ENCODE measurements at regions not wholly inside any gene's neighbourhood (a gene's known extent, or its start where the extent isn't known, plus 50 kb on each side); places are given as distances from the start of the nearest gene placed in this dataset.

GRCh38 chr17:77462553-77463497 is 322.1 kb downstream of the SEC14L1 start:
- peak overlapping the region; percentile 25 to 61 for H3K27ac ChIP-seq
- H3K4me1 ChIP-seq, result peaks cover 4 to 12% of the 10 kb centered on the region in 2 donors
- intact Hi-C loops (cut with DNase I; ENCODE audit: low total_unique reads), result no loop called here
- TF ChIP-seq, protein P1, sequence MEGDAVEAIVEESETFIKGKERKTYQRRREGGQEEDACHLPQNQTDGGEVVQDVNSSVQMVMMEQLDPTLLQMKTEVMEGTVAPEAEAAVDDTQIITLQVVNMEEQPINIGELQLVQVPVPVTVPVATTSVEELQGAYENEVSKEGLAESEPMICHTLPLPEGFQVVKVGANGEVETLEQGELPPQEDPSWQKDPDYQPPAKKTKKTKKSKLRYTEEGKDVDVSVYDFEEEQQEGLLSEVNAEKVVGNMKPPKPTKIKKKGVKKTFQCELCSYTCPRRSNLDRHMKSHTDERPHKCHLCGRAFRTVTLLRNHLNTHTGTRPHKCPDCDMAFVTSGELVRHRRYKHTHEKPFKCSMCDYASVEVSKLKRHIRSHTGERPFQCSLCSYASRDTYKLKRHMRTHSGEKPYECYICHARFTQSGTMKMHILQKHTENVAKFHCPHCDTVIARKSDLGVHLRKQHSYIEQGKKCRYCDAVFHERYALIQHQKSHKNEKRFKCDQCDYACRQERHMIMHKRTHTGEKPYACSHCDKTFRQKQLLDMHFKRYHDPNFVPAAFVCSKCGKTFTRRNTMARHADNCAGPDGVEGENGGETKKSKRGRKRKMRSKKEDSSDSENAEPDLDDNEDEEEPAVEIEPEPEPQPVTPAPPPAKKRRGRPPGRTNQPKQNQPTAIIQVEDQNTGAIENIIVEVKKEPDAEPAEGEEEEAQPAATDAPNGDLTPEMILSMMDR (IDR thresholded peaks at IDR 0.05), result no peak
- TF ChIP-seq POLR2A (IDR thresholded peaks at IDR 0.05) (no peak), POLR2AphosphoS5 (IDR thresholded peaks at IDR 0.05) (no peak)
- H3K4me3 ChIP-seq, result no peak overlapping the region
- no peaks in the 10 kb centered on the region for H3K36me3 ChIP-seq
- H3K9me3 ChIP-seq, result no peaks in the 10 kb centered on the region
- no peak for DNase-seq (ENCODE audit: low spot score in 2 of 2)
- H3K27me3 ChIP-seq, result no peaks in the 10 kb centered on the region

DNA sequence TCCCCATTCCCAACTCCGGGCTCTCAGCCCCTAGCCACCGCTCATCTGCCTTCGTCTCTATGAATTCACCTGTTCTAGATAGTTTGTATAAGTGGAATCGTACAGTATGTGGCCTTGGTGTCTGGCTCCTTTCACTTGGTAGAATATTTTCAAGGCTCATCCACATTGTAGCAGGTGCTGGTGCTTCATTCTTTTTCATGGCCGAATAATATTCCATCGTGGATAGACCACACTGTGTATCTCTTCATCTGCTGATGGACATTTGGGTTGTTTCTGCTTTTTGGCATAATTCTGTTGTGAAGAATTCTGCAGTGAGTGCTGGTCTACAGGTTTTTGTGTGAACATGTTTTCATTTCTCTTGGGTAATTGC is 324.2 kb downstream of the SEC14L1 start:
- Histone ChIP-seq H3K4me3 (peak overlapping the region in 1 of 3 donors; percentile 2), H3K36me3 (no peaks in the 10 kb centered on the region), H3K27me3 (no peaks in the 10 kb centered on the region), H3K27ac (peak overlapping the region in 1 of 2 donors; percentile 85), H3K4me1 (peaks cover 4 to 12% of the 10 kb centered on the region in 2 donors), H3K9me3 (no peaks in the 10 kb centered on the region)
- TF ChIP-seq POLR2A (IDR thresholded peaks at IDR 0.05) (no peak), POLR2AphosphoS5 (IDR thresholded peaks at IDR 0.05) (no peak)
- TF ChIP-seq, protein P1 (IDR thresholded peaks at IDR 0.05), result no peak
- DNase-seq (ENCODE audit: low spot score in 2 of 2), result no peak
- intact Hi-C loops (cut with DNase I; ENCODE audit: low total_unique reads), result no loop called here

GRCh38 chr17:77465358-77466041 is 324.7 kb downstream of the SEC14L1 start:
- H3K27ac ChIP-seq, result peak overlapping the region in 1 of 2 donors; percentile 85
- no peaks in the 10 kb centered on the region for H3K36me3 ChIP-seq
- TF ChIP-seq POLR2AphosphoS5 (IDR thresholded peaks at IDR 0.05) (no peak), POLR2A (IDR thresholded peaks at IDR 0.05) (no peak)
- TF ChIP-seq, protein P1 (IDR thresholded peaks at IDR 0.05), result no peak
- DNase-seq (ENCODE audit: low spot score in 2 of 2), result no peak
- peak overlapping the region in 1 of 3 donors; percentile 2 for H3K4me3 ChIP-seq
- peaks cover 4 to 12% of the 10 kb centered on the region in 2 donors for H3K4me1 ChIP-seq
- intact Hi-C loops (cut with DNase I; ENCODE audit: low total_unique reads), result no loop called here
- no peaks in the 10 kb centered on the region for H3K9me3 ChIP-seq
- H3K27me3 ChIP-seq, result no peaks in the 10 kb centered on the region

- peaks cover 5 to 14% of the 10 kb centered on the region in 2 donors for H3K4me1 ChIP-seq
- H3K27me3 ChIP-seq, result no peaks in the 10 kb centered on the region
- H3K9me3 ChIP-seq, result no peaks in the 10 kb centered on the region
Measured at GRCh38 chr17:77466140-77466539, 325.4 kb downstream of the SEC14L1 start.

More at GRCh38 chr17:77466140-77466539, 325.4 kb downstream of the SEC14L1 start:
- no peaks in the 10 kb centered on the region for H3K36me3 ChIP-seq
- intact Hi-C loops (cut with DNase I; ENCODE audit: low total_unique reads), result no loop called here
- TF ChIP-seq, protein P1 (IDR thresholded peaks at IDR 0.05), result no peak
- TF ChIP-seq POLR2AphosphoS5 (IDR thresholded peaks at IDR 0.05), result no peak
- no peak for TF ChIP-seq POLR2A (IDR thresholded peaks at IDR 0.05)
- H3K4me3 ChIP-seq, result no peak overlapping the region
- no peak for DNase-seq (ENCODE audit: low spot score in 2 of 2)
- H3K27ac ChIP-seq, result peak overlapping the region; percentile 33 to 85

Data from breast epithelium (tissue), 4 donors.